HG03025 (cell line): ENCODE measurements at regions not wholly inside any gene's neighbourhood (a gene's known extent, or its start where the extent isn't known, plus 50 kb on each side); places are given as distances from the start of the nearest gene placed in this dataset.

Experiments
- ATAC-seq: cut with Tn5 transposase; IDR thresholded peaks from one replicate; pipeline ENCODE4 v1.9.1; 2021; ENCODE audit warnings: mild to moderate bottlenecking, moderate library complexity; ENCODE audit not compliant: unreplicated experiment, low FRiP score

DNA sequence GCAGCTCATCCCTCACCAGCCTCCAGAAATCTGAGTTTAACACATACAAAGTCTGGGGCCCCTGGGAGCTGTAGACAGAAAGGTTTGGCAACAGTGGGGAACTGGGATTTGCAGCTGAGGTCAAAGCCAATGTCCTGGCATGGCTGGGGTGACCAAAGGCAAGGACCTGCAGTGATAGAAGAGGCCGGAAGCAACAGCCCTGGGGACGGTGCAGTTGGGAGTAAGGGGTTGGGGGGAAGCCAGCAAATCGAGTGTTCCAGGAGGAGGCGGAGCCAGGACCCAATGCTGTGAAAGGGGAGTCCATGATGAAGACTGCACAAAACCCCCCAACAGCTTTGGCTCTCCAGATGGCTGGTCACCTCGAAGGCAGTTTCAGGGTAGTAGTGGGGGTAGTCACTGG lies 74.1 kb upstream of the SPATA12 start:
- no peak for ATAC-seq

- ATAC-seq = no peak
Observed at GRCh38 chr3:56985878-56986277, 74.6 kb upstream of the SPATA12 start.

DNA sequence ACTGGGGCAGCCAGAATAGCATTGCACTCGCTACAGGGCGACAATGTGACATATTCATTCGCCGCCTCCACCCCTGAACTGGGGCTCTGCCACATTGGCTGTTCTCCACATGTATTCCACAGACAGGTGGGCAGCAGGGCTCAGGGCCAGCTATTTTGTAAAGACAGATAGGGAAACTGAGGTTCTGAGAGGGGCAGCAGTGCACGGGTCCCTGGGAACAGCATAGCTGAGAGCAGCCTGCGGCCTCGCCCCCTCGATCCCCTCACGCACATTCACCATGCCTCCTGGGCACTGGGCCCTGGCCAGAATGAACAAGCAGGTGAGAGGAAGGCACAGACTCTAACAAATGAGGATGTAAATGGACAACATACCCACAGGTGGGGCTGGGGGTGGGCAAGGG lies 75.0 kb upstream of the SPATA12 start:
- no peak for ATAC-seq

DNA sequence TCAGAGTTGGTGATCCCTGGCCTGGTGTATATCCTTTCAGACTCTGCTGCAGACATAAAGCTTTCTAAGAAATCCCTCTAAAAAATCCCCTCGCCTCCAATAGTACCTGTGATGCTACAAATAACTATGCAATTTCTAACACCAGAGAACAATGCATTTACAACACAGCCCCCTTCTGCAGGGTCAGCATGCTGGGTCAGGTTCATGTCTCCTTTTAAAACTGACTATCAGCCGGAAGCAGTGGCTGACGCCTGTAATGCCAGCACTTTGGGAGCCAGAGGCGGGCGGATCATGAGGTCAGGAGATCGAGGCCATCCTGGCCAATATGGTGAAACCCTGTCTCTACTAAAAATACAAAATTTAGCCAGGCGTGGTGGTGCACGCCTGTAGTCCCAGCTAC lies 77.0 kb upstream of the SPATA12 start:
- ATAC-seq = no peak

- ATAC-seq = no peak
Observed at GRCh38 chr3:56981445-56982230, 78.8 kb upstream of the SPATA12 start.

- no peak for ATAC-seq
Observed at GRCh38 chr3:56980798-56981390, 79.6 kb upstream of the SPATA12 start.

DNA sequence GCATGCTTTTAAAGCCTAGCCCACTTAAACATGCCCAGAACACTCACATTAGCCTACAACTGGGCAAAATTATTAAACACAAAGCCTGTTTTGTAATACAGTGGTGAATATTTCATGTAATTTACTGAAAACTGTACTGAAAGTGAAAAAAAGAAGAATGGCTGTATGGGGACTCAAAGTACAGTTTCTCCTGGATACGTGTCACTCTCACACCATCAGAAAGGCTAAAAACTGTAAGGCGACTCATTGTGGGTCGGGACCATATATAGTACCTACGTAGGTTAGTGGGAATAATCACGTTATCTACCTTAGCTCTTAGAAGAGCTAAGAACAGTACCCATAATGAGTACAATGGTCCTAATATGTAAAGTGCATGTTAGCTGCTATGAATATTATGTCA lies 80.2 kb upstream of the SPATA12 start:
- ATAC-seq = no peak

DNA sequence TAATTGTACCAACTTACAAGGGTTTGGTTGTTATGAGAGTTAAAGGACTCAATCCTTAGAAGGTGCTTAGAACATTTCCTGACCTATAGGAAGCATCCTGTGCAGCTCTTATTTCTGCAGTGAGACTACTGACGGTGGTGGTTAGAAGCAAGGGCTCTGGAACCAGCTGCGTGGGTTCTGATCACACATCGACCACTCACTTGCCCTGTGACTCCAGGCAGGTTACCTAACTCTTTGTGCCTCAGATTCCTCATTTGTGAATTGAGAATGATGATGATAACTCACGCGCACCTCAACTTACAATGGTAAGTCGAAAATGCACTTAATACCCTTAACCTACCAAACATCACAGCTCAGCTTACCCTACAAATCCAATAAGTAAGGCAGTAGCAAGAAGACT lies 80.7 kb upstream of the SPATA12 start:
- ATAC-seq = no peak

DNA sequence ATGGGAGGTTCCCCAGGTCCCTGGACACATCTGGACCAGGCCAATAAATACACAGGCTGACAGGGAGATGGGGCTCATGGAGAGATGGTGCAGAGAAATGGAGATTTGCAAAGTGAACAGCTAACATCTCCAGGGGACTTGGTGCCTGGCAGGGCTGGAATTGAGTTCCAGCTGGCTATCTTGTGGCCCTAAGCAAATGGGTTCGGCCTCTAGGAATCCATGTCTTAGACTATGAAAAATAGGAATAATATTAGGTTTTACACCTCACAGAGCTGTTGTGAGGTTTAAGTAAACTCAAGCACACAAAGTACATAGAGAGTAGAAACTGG lies 82.9 kb upstream of the SPATA12 start:
- ATAC-seq = no peak

GRCh38 chr3:56976651-56977560 lies 83.6 kb upstream of the SPATA12 start:
- ATAC-seq = no peak

DNA sequence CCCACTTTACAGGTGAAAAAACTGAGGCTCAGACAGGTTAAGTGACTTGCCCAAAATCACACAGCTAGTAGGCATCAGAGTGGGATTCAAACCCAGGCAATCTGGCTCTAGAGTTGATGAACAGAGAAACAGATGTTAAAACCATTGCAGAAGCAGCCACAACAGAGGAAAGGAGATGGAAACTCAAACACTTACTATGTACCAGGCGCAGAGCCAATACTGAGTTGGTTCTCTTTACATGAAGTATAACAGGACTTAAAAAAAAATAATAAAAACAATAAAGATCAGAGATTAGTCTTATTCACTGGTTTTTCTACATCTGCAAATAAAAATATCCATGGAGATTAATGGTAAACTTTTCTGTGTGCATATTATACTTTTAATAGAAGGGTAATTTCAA lies 84.9 kb upstream of the SPATA12 start:
- no peak for ATAC-seq

DNA sequence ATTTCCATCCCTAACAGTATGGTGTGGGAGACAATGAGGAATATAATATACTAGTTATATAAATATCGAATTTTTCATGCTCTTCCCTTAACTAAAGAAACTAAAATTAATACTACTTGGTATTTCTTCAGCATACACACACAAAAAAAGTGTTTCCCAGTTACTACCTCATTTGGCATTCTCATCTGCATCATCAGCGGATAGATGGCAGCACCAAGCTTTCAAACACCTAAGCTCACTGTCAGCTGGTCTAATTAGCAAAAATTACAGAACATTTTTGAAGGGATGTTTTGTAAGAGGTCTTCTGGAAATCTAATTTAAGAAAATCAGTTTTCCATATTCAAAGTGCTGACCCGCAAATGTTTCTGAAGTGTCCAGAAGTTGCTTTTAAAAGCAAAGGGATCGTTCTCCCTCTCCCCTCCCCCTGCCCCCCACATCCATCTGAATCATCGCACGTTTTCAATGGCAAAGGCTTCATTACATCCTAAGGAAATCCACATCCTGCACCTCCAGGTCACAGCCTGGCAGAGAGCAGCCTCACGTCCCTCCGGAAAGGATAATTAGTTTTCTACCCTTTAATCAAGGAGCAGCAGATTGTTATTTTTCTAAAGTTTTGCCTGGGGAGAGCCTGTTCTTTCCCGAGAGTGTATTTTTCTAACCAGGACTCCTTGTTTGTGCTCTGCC lies 86.1 kb upstream of the SPATA12 start:
- ATAC-seq = no peak

- no peak for ATAC-seq
Observed at GRCh38 chr3:56971816-56972215, 88.6 kb upstream of the SPATA12 start.

DNA sequence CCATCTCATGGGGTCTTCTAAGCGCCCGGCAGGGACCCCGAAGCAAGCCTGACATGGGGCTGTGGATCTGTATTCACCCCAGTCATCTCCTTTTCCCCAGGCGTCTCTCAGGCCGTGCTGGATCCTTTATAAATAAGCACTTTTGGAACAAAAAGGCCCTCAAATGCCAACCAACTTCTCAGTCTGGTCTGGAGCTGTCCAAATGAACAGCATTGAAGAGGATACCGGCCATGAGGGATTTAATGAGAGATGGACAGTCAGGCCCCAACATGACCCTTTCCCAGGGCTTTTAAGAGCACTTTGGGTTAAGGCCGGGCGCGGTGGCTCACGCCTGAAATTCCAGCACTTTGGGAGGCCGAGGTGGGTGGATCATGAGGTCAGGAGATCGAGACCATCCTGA lies 89.2 kb upstream of the SPATA12 start:
- ATAC-seq = no peak

DNA sequence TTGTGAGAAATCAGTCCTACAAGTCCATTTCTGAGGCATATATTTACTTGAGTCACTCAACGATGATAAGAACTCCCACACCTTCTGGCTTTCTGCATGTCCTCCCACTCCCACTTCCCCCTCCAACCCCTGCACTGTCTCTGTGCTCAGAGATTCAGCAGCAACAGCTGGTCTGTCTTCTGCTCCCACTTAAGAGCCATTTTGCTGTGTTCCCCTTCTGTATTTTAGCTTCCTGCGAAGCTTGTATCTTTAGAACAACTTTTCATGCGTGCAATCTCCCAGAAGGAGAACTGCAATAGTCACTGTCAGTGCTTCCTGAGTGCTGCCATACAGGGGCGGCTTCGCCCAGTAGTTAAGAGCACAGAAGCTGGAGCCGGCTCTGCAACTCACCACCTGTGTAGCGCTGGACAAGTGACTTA lies 90.0 kb upstream of the SPATA12 start:
- ATAC-seq = no peak

GRCh38 chr3:56969851-56970250 lies 90.6 kb upstream of the SPATA12 start:
- no peak for ATAC-seq

- ATAC-seq = no peak
Observed at GRCh38 chr3:56966509-56966908, 94.0 kb upstream of the SPATA12 start.

GRCh38 chr3:56966104-56966503 lies 94.4 kb upstream of the SPATA12 start:
- no peak for ATAC-seq

DNA sequence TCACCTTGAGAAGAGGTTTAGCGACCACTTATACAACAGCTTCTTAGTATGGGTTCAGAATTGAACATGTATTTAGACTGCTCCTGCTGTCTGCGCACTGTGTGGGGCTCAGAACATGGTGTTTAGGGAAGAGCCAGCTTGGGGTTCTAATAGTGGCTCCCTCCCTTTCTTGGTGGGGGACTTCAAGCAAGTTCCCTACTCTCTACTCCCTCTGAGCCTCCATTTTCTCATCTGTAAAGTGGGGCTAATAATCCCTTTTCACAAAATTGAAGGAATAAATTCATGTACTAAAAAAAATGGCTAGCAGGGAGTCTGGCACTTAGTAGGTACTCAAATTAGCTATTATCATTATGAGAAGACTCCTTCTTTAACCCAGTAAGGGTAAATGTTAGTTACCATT lies 97.5 kb upstream of the SPATA12 start:
- ATAC-seq = no peak

DNA sequence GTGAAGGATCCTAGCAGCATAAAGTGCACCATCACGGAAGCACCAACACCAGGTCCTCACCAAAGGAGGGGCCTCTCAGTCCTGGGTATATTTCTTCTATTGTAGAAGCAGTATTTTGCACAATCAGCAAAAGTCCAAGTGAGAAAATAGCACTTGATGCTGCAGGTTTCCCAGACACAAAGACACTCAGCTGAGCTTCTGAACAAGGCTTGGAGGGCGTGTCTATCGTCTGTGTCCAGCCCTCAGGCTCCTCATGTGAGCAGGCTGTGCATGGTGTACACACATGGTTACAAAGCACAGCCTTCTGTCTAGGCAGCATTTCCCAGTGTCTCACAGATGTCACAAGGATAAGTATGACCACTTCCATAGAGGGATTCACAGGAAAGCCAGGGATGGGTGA lies 98.3 kb upstream of the SPATA12 start:
- no peak for ATAC-seq
